Heart right ventricle (tissue), 16 donors: ENCODE measurements at regions not wholly inside any gene's neighbourhood (a gene's known extent, or its start where the extent isn't known, plus 50 kb on each side); places are given as distances from the start of the nearest gene placed in this dataset.

ENCODE experiments used
- ATAC-seq, 8 donors: fragments of 200-7000 bp; cut with Tn5 transposase; one replicate each; pipeline ENCODE4 v1.9.1; 2020; ENCODE audit warnings: mild to moderate bottlenecking in 8 of 8, moderate library complexity in 8 of 8, moderate number of reproducible peaks in 1 of 8
- DNase-seq, 2 donors: peaks; one replicate each; pipeline ENCODE4 v3.0.0-alpha.2; 2020
- H3K27ac ChIP-seq, 10 donors: fragments of 200-600 bp; sonication (generic) in 2 of 10; one replicate each; pipeline versions ENCODE4 v1.5.0 to v1.8.0; 2020 to 2022; ENCODE audit warnings: mild to moderate bottlenecking in 3 of 10
- H3K27me3 ChIP-seq, 7 donors: fragments of 200-600 bp; one replicate each; pipeline ENCODE4 v1.8.0; 2021 to 2022; ENCODE audit warnings: mild to moderate bottlenecking in 2 of 7
- H3K36me3 ChIP-seq, 9 donors: fragments of 200-600 bp; sonication (generic) in 1 of 9; one replicate each; pipeline versions ENCODE4 v1.5.0 to v1.8.0; 2020 to 2022; ENCODE audit warnings: mild to moderate bottlenecking in 2 of 9
- H3K4me1 ChIP-seq, 9 donors: fragments of 200-600 bp; sonication (generic) in 1 of 9; one replicate each; pipeline versions ENCODE4 v1.5.0 to v1.8.0; 2020 to 2022; ENCODE audit warnings: mild to moderate bottlenecking in 4 of 9
- H3K4me3 ChIP-seq, 10 donors: fragments of 200-600 bp; sonication (generic) in 2 of 10; one replicate each; pipeline versions ENCODE4 v1.5.0 to v1.8.0; 2020 to 2022; ENCODE audit warnings: mild to moderate bottlenecking in 7 of 10, moderate library complexity in 2 of 10
- H3K9me3 ChIP-seq, 11 donors: fragments of 200-600 bp in 10 of 11; sonication (generic) in 2 of 11; one replicate each; pipeline versions ENCODE4 v1.5.0 to v1.8.0; 2013 to 2022; ENCODE audit warnings: mild to moderate bottlenecking in 2 of 11, control low read depth in 1 of 11, moderate library complexity in 1 of 11
- WGBS, 2 donors: extraction: QIAGEN DNeasy Blood & Tissue Kit; methylation state at CpG; one replicate each; pipeline ENCODE4 v1.1.7; 2013; ENCODE audit warnings: inconsistent platforms in 1 of 2; 5-methylcytosine and 5-hydroxymethylcytosine counted together
- intact Hi-C, 10 donors: fragments of 100-400 bp; cut with DNase I; formaldehyde crosslinking; loops; one replicate each; pipeline versions ENCODE4 v1.11.1 to v1.14.2; 2022
- TF ChIP-seq, protein P1 (sequence below), 9 donors: fragments of 200-600 bp; sonication (generic) in 2 of 9; IDR thresholded peaks; one replicate each; pipeline versions ENCODE4 v1.5.0 to v1.8.0; 2021 to 2022; ENCODE audit warnings: antibody characterized with exemption in 9 of 9, mild to moderate bottlenecking in 5 of 9, moderate library complexity in 1 of 9
- donor health status: Arrhythmogenic right ventricular cardiomyopathy.
- donor health status: ischemic (EF 13 %, LVEDD 7.1; RV severe dilation, severe dysfunction).
- donor health status: healthy with polysubstance abuse.
- donor health status: DM: no; HTN: yes; CAD: no.
- donor health status: DM: no; HTN: no; CAD: no.
- donor health status: ischemic (EF 25% LVEDD 6.9; RV normal size, moderate dysfunction).
- donor health status: ischemic (EF 25% LVEDD 5.7; RV mildly dilated, moderate dysfunction).
- donor health status: healthy.
- donor health status: DM: yes; HTN: yes; CAD: no.
- donor health status: Ischemic cardiomyopathy.
- donor health status: ischemic (EF 35%, LVEDD 5.7; RV mildly dilated, moderate dysfunction).
- donor health status: nonischemic (EF 11% LVEDD 7.7; RV severe dilation, severe dysfunction).
- donor health status: DM: yes; HTN: yes; CAD: no.
- donor health status: PGD.
- donor health status: ischemic (EF 29% LVEDD 5.4; RV normal size, mild dysfunction).
- donor health status: nonischemic (EF 23%, LVEDD 6.1; RV moderate dilation, normal function).

DNA sequence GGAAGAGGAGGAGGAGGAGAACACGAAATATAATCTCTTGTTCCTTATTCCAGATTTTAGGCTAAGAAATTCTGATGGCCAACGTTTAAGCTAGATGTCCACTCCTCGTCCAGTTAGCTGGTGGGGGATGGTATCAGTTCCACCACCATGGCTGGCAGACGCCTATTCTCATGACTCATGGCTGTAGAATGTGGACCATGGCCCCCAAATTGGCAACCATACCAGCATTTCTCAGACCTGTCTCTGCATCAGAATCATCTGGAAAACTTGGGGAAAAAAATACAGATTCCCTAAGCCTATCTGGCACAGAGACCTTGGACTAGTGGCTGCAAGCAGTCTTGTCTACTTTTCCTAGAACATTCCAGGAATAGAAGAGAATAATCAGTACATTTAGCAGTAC is 267.7 kb upstream of the SIX2 start:
- TF ChIP-seq, protein P1, sequence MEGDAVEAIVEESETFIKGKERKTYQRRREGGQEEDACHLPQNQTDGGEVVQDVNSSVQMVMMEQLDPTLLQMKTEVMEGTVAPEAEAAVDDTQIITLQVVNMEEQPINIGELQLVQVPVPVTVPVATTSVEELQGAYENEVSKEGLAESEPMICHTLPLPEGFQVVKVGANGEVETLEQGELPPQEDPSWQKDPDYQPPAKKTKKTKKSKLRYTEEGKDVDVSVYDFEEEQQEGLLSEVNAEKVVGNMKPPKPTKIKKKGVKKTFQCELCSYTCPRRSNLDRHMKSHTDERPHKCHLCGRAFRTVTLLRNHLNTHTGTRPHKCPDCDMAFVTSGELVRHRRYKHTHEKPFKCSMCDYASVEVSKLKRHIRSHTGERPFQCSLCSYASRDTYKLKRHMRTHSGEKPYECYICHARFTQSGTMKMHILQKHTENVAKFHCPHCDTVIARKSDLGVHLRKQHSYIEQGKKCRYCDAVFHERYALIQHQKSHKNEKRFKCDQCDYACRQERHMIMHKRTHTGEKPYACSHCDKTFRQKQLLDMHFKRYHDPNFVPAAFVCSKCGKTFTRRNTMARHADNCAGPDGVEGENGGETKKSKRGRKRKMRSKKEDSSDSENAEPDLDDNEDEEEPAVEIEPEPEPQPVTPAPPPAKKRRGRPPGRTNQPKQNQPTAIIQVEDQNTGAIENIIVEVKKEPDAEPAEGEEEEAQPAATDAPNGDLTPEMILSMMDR (IDR thresholded peaks at IDR 0.05), result no peak
- intact Hi-C loops, result no loop called here
- no peak overlapping the region for H3K4me3 ChIP-seq
- WGBS, 2 donors, result 79 to 83% methylated on average over 4 of the region's 4 CpGs
- no peak overlapping the region for H3K27ac ChIP-seq
- peaks cover 0 to 7% (median 0%) of the 10 kb centered on the region in 7 donors for H3K27me3 ChIP-seq
- H3K4me1 ChIP-seq, result peaks cover 0 to 9% (median 0%) of the 10 kb centered on the region in 9 donors
- H3K36me3 ChIP-seq, result no peaks in the 10 kb centered on the region
- ATAC-seq (no peak), DNase-seq (no peak)
- no peaks in the 10 kb centered on the region for H3K9me3 ChIP-seq

DNA sequence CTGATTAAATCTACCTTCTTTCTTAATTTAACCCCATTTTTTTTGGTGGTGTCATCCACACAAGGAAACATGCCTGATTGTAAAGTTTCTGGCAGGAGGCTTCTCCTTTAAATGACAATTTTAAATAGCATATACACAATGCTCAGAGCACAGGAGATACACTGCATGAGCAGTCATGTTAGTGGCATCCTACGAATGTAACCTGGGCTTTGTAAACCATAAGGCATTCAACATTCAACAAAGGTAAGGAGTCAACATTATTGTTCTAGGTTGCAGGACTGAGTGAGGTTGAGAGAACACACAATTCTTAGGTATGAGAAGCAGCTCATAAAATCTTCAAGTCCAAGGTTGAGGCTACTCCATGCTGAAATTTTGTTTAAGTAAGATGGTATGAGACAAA is 266.6 kb upstream of the SIX2 start:
- no peak overlapping the region for H3K27ac ChIP-seq

DNA sequence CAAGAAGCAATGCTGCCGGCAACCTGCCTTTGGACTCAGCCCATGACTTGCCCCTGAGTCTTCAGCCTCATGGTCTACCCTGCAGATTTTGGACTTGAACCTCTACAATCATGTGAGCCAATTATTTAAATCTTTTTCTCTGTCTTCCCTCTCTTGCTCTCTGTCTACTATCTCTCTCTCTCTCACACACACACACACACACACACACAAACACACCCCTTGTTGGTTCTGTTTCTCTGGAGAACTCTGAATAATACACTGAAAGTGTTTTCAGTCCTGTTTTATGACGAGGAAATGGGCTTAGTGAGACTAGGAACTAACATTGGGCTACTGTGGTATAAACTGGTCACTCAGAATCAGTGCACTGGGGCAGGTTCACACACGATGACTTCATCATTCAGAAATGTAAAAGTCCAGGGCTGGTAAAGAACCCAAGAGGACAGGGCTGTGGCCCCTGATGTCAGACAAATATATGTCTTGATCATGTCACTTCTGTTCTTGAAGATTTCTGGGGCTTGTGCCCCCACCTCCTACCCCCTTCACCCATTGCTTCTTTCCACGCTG is 266.1 kb upstream of the SIX2 start:
- H3K27me3 ChIP-seq, result peaks cover 0 to 7% (median 0%) of the 10 kb centered on the region in 7 donors
- no peaks in the 10 kb centered on the region for H3K36me3 ChIP-seq
- H3K27ac ChIP-seq, result no peak overlapping the region
- no peak overlapping the region for H3K4me3 ChIP-seq
- H3K4me1 ChIP-seq, result peaks cover 0 to 9% (median 0%) of the 10 kb centered on the region in 9 donors
- no peak for DNase-seq
- no peaks in the 10 kb centered on the region for H3K9me3 ChIP-seq
- intact Hi-C loops, result no loop called here
- ATAC-seq, result no peak
- TF ChIP-seq, protein P1 (IDR thresholded peaks at IDR 0.05), result no peak
- WGBS, 2 donors, result 84 to 86% methylated on average over 4 of the region's 4 CpGs

More for the DNA sequence above, 266.6 kb upstream of the SIX2 start:
- 96 to 99% methylated on average over 1 of the region's 1 CpG for WGBS, 2 donors
- H3K27me3 ChIP-seq, result peaks cover 0 to 2% (median 0%) of the 10 kb centered on the region in 7 donors
- TF ChIP-seq, protein P1 (IDR thresholded peaks at IDR 0.05), result no peak
- no peak overlapping the region for H3K4me3 ChIP-seq
- no peak for ATAC-seq
- H3K9me3 ChIP-seq, result no peaks in the 10 kb centered on the region
- H3K4me1 ChIP-seq, result peaks cover 0 to 9% (median 0%) of the 10 kb centered on the region in 9 donors
- intact Hi-C loops, result no loop called here
- no peak for DNase-seq
- no peaks in the 10 kb centered on the region for H3K36me3 ChIP-seq

DNA sequence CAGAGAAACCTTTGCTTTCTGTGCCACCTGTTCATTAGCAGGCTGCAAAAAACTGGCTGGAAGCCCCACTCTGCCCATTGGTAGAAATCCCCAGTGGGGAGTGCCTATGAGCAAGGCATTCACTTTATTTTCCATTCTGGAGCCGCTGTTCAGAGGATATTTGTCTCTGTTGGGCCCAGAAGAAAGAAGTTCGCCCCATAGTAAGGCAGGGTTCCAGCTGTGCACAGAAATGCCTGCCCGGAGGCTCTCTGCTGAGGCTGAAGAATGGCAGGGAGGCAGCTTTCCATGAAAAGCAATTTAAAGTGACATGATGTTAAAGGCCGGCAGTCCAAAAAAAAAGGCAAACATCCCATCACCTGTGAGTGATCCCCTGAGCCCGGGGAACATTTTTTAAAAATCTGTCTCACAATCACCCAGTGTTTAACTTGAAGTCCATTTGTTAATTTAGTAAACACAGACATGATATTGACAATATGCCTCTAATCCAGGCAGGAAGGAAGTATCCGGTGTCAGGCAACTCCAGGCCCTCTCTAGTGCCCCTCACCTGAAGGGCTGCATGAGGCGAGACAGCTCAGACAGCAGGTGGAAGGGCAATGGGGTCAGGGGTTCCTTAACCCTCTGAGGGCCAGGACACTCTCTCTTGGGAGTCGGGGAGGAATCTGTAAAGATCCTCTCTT is 265.1 kb upstream of the SIX2 start:
- no peaks in the 10 kb centered on the region for H3K36me3 ChIP-seq
- peaks cover 0 to 11% (median 0%) of the 10 kb centered on the region in 7 donors for H3K27me3 ChIP-seq
- H3K4me3 ChIP-seq, result no peak overlapping the region
- ATAC-seq (no peak), DNase-seq (no peak)
- no peak overlapping the region for H3K27ac ChIP-seq
- WGBS, 2 donors, result 76 to 77% methylated on average over 8 of the region's 8 CpGs
- intact Hi-C loops, result no loop called here
- H3K9me3 ChIP-seq, result no peaks in the 10 kb centered on the region
- TF ChIP-seq, protein P1 (IDR thresholded peaks at IDR 0.05), result no peak
- H3K4me1 ChIP-seq, result peaks cover 0 to 9% (median 0%) of the 10 kb centered on the region in 9 donors
